GM12872 (cell line): ENCODE measurements at regions not wholly inside any gene's neighbourhood (a gene's known extent, or its start where the extent isn't known, plus 50 kb on each side); places are given as distances from the start of the nearest gene placed in this dataset.

ENCODE experiments used
- CTCF ChIP-seq: IDR thresholded peaks from 3 replicates; pipeline ENCODE4 v1.5.1; 2011; ENCODE audit warnings: low read depth, mild to moderate bottlenecking, low read length, moderate library complexity; ENCODE audit not compliant: insufficient read depth

- TF ChIP-seq CTCF: no peak
Observed at GRCh38 chr12:67414011-67414715, 145.0 kb downstream of the CAND1 start.

GRCh38 chr12:67415473-67415872 lies 146.3 kb downstream of the CAND1 start:
- 0 out of 3 replicates have a peak, but pooled peaks have one; percentile 23 for TF ChIP-seq CTCF

GRCh38 chr12:67419810-67420209 lies 150.7 kb downstream of the CAND1 start:
- TF ChIP-seq CTCF: no peak

- TF ChIP-seq CTCF: no peak
Observed at GRCh38 chr12:67420506-67420905, 151.3 kb downstream of the CAND1 start.

GRCh38 chr12:67422081-67422480 lies 152.9 kb downstream of the CAND1 start:
- no peak for TF ChIP-seq CTCF

GRCh38 chr12:67424784-67425183 lies 155.6 kb downstream of the CAND1 start:
- no peak for TF ChIP-seq CTCF

- no peak for TF ChIP-seq CTCF
Observed at GRCh38 chr12:67425394-67425793, 156.2 kb downstream of the CAND1 start.
